K562 (cell line): ENCODE measurements at regions not wholly inside any gene's neighbourhood (a gene's known extent, or its start where the extent isn't known, plus 50 kb on each side); places are given as distances from the start of the nearest gene placed in this dataset.

Experiments
- FOXP1 ChIP-seq: sonication (generic); formaldehyde crosslinking; IDR thresholded peaks from 2 replicates; pipeline ENCODE4 v1.8.0; 2022; ENCODE audit warnings: mild to moderate bottlenecking, missing genetic modification reagents
- JUND ChIP-seq, 2 experiments: IDR thresholded peaks; 2 replicates in 1 of 2; 3 replicates in 1 of 2; pipeline ENCODE4 v1.6.1; 2011; ENCODE audit warnings: borderline replicate concordance in 2 of 2, low read depth in 2 of 2, low read length in 2 of 2, improper control_type of control experiment in 1 of 2, missing biosample characterization in 1 of 2, missing genetic modification characterization in 1 of 2, missing genetic modification reagents in 1 of 2
- NUFIP1 ChIP-seq: fragments of 450-650 bp; IDR thresholded peaks from 2 replicates; pipeline ENCODE4 v1.6.1; 2018; ENCODE audit not compliant: partially characterized antibody
- PTRF ChIP-seq: fragments of 450-650 bp; IDR thresholded peaks from 2 replicates; pipeline ENCODE4 v1.6.1; 2016; ENCODE audit warnings: mild to moderate bottlenecking, missing genetic modification characterization, missing compliant biosample characterization
- SNRNP70 ChIP-seq: fragments of 200-400 bp; formaldehyde crosslinking; optimal IDR thresholded peaks from 2 replicates; pipeline ENCODE3; 2017; ENCODE audit warnings: low read depth, low read length
- ZFP1 ChIP-seq: fragments of 450-650 bp; formaldehyde crosslinking; IDR thresholded peaks from 2 replicates; pipeline ENCODE4 v1.4.0; 2020; ENCODE audit warnings: mild to moderate bottlenecking, mixed read lengths
- TF ChIP-seq, protein P1 (sequence below): fragments of 450-650 bp; IDR thresholded peaks from 2 replicates; pipeline ENCODE4 v1.6.1; 2016; ENCODE audit warnings: mild to moderate bottlenecking, moderate library complexity
- TF ChIP-seq, protein P2 (sequence below), 2 experiments: fragments of 250-450 bp in 1 of 2; fragments of 450-650 bp in 1 of 2; sonication (Bioruptor Pico) in 1 of 2; IDR thresholded peaks; 2 replicates each; pipeline versions ENCODE4 v1.6.1 to v1.8.0; 2016 to 2021; ENCODE audit warnings: mild to moderate bottlenecking in 2 of 2, moderate library complexity in 2 of 2, missing compliant biosample characterization in 1 of 2, missing genetic modification characterization in 1 of 2
- TF ChIP-seq, protein P3 (sequence below): fragments of 250-450 bp; sonication (Bioruptor Pico); IDR thresholded peaks from 2 replicates; pipeline ENCODE4 v1.4.0; 2020; ENCODE audit warnings: mild to moderate bottlenecking, moderate library complexity
- TF ChIP-seq, protein P4 (sequence below): fragments of 250-450 bp; sonication (Bioruptor Pico); IDR thresholded peaks from 2 replicates; pipeline ENCODE4 v1.6.1; 2021; ENCODE audit warnings: mild to moderate bottlenecking

DNA sequence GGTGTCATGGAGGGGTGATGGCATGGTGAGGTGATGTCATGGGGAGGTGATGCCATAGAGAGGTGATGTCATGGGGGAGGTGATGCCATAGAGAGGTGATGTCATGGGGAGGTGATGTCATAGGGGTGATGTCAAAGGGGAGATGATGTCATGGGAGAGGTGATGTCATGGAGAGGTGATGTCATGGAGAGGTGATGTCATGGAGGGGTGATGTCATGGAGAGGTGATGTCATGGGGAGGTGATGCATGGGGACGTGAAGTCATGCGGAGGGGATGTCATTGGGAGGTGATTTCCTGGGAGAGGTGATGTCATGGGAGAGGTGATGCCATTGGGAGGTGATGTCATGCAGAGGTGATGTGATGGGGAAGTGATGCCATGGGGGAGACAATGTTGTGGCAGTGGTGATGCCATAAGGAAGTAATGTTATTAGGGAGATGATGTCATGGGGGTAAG, 92.1 kb upstream of the C1orf174 start (continued):
- TF ChIP-seq, protein P1, sequence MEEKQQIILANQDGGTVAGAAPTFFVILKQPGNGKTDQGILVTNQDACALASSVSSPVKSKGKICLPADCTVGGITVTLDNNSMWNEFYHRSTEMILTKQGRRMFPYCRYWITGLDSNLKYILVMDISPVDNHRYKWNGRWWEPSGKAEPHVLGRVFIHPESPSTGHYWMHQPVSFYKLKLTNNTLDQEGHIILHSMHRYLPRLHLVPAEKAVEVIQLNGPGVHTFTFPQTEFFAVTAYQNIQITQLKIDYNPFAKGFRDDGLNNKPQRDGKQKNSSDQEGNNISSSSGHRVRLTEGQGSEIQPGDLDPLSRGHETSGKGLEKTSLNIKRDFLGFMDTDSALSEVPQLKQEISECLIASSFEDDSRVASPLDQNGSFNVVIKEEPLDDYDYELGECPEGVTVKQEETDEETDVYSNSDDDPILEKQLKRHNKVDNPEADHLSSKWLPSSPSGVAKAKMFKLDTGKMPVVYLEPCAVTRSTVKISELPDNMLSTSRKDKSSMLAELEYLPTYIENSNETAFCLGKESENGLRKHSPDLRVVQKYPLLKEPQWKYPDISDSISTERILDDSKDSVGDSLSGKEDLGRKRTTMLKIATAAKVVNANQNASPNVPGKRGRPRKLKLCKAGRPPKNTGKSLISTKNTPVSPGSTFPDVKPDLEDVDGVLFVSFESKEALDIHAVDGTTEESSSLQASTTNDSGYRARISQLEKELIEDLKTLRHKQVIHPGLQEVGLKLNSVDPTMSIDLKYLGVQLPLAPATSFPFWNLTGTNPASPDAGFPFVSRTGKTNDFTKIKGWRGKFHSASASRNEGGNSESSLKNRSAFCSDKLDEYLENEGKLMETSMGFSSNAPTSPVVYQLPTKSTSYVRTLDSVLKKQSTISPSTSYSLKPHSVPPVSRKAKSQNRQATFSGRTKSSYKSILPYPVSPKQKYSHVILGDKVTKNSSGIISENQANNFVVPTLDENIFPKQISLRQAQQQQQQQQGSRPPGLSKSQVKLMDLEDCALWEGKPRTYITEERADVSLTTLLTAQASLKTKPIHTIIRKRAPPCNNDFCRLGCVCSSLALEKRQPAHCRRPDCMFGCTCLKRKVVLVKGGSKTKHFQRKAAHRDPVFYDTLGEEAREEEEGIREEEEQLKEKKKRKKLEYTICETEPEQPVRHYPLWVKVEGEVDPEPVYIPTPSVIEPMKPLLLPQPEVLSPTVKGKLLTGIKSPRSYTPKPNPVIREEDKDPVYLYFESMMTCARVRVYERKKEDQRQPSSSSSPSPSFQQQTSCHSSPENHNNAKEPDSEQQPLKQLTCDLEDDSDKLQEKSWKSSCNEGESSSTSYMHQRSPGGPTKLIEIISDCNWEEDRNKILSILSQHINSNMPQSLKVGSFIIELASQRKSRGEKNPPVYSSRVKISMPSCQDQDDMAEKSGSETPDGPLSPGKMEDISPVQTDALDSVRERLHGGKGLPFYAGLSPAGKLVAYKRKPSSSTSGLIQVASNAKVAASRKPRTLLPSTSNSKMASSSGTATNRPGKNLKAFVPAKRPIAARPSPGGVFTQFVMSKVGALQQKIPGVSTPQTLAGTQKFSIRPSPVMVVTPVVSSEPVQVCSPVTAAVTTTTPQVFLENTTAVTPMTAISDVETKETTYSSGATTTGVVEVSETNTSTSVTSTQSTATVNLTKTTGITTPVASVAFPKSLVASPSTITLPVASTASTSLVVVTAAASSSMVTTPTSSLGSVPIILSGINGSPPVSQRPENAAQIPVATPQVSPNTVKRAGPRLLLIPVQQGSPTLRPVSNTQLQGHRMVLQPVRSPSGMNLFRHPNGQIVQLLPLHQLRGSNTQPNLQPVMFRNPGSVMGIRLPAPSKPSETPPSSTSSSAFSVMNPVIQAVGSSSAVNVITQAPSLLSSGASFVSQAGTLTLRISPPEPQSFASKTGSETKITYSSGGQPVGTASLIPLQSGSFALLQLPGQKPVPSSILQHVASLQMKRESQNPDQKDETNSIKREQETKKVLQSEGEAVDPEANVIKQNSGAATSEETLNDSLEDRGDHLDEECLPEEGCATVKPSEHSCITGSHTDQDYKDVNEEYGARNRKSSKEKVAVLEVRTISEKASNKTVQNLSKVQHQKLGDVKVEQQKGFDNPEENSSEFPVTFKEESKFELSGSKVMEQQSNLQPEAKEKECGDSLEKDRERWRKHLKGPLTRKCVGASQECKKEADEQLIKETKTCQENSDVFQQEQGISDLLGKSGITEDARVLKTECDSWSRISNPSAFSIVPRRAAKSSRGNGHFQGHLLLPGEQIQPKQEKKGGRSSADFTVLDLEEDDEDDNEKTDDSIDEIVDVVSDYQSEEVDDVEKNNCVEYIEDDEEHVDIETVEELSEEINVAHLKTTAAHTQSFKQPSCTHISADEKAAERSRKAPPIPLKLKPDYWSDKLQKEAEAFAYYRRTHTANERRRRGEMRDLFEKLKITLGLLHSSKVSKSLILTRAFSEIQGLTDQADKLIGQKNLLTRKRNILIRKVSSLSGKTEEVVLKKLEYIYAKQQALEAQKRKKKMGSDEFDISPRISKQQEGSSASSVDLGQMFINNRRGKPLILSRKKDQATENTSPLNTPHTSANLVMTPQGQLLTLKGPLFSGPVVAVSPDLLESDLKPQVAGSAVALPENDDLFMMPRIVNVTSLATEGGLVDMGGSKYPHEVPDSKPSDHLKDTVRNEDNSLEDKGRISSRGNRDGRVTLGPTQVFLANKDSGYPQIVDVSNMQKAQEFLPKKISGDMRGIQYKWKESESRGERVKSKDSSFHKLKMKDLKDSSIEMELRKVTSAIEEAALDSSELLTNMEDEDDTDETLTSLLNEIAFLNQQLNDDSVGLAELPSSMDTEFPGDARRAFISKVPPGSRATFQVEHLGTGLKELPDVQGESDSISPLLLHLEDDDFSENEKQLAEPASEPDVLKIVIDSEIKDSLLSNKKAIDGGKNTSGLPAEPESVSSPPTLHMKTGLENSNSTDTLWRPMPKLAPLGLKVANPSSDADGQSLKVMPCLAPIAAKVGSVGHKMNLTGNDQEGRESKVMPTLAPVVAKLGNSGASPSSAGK: peak; percentile 54; the same call in 1 of the 2 replicates
- TF ChIP-seq, protein P2, sequence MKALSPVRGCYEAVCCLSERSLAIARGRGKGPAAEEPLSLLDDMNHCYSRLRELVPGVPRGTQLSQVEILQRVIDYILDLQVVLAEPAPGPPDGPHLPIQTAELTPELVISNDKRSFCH (CRISPR knock-in tag; IDR thresholded peaks at IDR 0.05): no peak
- TF ChIP-seq, protein P2 (tag; IDR thresholded peaks at IDR 0.05): 0 out of 2 replicates have a peak, but pooled peaks have one; percentile 33
- TF ChIP-seq FOXP1: no peak
- TF ChIP-seq JUND (IDR thresholded peaks at IDR 0.05; ENCODE audit: borderline replicate concordance, low read depth, low read length): peak; percentile 89
- peak; percentile 100 for TF ChIP-seq JUND (tag; IDR thresholded peaks at IDR 0.05; ENCODE audit: borderline replicate concordance, low read depth, low read length)
- TF ChIP-seq, protein P3, sequence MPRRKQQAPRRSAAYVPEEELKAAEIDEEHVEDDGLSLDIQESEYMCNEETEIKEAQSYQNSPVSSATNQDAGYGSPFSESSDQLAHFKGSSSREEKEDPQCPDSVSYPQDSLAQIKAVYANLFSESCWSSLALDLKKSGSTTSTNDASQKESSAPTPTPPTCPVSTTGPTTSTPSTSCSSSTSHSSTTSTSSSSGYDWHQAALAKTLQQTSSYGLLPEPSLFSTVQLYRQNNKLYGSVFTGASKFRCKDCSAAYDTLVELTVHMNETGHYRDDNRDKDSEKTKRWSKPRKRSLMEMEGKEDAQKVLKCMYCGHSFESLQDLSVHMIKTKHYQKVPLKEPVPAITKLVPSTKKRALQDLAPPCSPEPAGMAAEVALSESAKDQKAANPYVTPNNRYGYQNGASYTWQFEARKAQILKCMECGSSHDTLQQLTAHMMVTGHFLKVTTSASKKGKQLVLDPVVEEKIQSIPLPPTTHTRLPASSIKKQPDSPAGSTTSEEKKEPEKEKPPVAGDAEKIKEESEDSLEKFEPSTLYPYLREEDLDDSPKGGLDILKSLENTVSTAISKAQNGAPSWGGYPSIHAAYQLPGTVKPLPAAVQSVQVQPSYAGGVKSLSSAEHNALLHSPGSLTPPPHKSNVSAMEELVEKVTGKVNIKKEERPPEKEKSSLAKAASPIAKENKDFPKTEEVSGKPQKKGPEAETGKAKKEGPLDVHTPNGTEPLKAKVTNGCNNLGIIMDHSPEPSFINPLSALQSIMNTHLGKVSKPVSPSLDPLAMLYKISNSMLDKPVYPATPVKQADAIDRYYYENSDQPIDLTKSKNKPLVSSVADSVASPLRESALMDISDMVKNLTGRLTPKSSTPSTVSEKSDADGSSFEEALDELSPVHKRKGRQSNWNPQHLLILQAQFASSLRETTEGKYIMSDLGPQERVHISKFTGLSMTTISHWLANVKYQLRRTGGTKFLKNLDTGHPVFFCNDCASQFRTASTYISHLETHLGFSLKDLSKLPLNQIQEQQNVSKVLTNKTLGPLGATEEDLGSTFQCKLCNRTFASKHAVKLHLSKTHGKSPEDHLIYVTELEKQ (CRISPR knock-in tag): no peak
- no peak for TF ChIP-seq SNRNP70
- TF ChIP-seq PTRF (tag): no peak
- no peak for TF ChIP-seq ZFP1 (CRISPR knock-in tag)
- TF ChIP-seq NUFIP1: no peak
- TF ChIP-seq, protein P4, sequence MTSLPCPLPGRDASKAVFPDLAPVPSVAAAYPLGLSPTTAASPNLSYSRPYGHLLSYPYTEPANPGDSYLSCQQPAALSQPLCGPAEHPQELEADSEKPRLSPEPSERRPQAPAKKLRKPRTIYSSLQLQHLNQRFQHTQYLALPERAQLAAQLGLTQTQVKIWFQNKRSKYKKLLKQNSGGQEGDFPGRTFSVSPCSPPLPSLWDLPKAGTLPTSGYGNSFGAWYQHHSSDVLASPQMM (CRISPR knock-in tag): no peak
